ENCODE measurements at regions not wholly inside any gene's neighbourhood (a gene's known extent, or its start where the extent isn't known, plus 50 kb on each side); places are given as distances from the start of the nearest gene placed in this dataset.

GRCh38 chr9:31677415-31677814 is 707.0 kb upstream of the ACO1 start:
- TF ChIP-seq POLR2A (IDR thresholded peaks at IDR 0.05) (no peak), CTCF (IDR thresholded peaks at IDR 0.05) (no peak)
